HG03520 (cell line): ENCODE measurements at regions not wholly inside any gene's neighbourhood (a gene's known extent, or its start where the extent isn't known, plus 50 kb on each side); places are given as distances from the start of the nearest gene placed in this dataset.

ENCODE experiments used
- ATAC-seq: cut with Tn5 transposase; IDR thresholded peaks from one replicate; pipeline ENCODE4 v1.9.1; 2021; ENCODE audit warnings: mild to moderate bottlenecking, moderate library complexity; ENCODE audit not compliant: unreplicated experiment

DNA sequence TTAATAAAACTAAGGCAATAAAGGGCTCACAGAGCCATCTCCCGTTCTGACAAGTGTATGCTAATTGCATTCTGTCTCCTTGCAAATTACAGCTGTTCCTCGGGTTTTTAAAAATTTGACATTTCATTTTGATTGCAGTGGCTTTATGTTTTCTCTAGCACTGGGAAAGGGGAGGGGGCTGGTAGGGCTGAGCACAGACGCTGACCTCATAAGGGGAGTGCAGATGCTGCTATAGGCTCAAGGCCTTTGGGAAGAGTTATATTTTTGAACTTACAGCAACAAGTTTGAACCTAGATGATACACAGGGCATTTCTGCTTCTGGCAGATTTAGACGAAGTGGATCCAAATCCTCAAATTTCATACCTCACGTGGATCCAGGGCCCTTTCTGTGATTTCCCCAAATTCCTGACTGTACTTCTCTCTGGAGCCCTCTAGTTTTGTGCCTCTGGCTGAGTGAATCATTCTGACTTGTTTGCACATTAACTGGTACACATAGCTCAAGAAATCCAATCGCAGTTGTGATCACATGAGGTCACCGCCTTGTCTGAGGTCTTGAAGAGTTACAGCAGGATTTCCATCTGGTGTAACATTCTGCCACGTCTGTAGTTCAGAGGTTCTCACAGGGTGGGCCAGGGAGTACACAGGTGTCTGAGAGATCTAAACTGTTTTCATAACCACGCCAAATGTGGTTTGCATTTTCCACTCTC lies 230.3 kb downstream of the C1orf94 start:
- no peak for ATAC-seq

DNA sequence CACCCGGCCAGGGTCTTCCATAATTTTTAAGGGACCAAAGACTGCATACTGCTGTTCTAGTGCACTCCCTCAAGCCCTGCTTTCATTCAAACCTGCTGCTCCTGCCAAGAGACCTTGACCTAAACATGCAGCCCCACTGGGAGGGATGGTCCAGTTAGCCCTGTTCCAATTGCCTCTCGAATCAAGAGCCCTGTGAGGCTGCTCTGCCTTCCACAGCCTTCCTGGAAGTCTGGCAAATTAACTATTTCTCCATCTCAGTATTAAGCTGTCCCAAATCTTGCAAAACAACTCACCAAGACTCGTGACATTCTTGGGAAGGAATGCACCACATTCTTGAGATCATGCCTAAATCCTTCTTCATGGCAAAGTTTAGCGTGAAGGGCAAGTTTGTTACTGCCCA lies 231.3 kb downstream of the C1orf94 start:
- no peak for ATAC-seq

- ATAC-seq = no peak
These were observed 233.1 kb downstream of the C1orf94 start for GRCh38 chr1:34409689-34410229.

- no peak for ATAC-seq
These were observed 236.1 kb downstream of the C1orf94 start for GRCh38 chr1:34412598-34413370.

DNA sequence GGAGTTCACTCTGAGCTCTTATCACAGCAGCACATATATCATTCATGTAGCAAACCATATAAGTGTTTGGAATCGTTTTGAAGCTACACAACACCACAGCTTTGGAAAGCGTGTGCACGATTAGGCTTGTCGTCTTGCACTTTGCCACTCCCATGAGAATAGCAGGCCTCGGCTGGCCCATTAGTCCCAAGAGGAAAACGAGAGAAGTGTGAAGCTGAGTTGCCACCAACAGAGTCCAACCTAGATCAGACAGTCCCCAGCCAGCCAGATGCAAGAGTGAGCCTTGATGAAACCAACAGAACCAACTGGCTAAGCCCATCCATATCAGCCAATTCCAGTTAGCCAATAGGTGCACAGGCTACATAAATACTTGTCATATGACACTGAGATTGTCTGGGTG lies 238.4 kb downstream of the C1orf94 start:
- no peak for ATAC-seq

- ATAC-seq = no peak
These were observed 241.5 kb downstream of the C1orf94 start for GRCh38 chr1:34418166-34418565.

DNA sequence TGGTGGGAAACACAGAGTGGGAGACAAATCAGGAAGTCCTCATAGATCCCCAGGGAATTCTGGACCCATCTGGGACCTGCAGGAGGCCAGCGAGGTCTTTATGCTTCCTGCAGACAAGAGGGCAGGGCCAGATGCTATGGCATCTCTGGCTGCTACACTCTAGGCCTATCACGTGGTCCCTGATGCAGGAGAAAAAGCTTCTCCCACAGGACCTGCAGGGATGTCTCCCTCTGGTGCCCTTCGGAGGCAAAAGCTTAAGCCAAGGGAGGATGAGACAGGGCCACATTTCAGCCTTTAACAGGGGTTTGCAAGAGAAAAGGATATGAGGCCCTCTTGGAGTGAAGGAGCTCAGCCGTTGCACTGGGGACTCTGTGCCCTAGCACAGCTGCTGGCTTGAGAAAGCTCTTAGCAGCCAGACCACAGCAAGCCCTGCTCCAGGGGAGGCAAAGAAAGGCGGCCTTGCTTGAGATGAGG lies 243.0 kb downstream of the C1orf94 start:
- ATAC-seq = no peak

DNA sequence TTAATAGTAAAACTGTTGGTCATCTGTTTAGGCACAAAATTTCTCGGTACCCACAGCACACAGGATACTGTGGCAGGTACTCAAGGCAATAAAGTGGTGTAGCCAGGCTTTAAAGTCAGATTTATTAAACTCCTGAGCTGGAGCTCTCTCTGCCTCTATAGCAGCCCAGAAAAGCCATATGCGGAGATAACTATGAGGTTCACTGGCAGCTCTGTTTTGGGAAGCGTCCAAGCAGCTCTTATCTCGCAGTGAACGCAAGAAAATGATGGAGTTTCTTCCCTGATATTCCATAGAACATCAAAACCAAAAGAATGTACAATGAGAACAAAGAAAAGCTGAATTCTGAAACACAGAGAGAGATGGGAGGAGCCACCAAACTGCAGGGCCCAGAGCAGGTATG lies 248.3 kb downstream of the C1orf94 start:
- ATAC-seq = no peak

- ATAC-seq = no peak
These were observed 249.1 kb downstream of the C1orf94 start for GRCh38 chr1:34425785-34426184.

- ATAC-seq = no peak
These were observed 249.7 kb downstream of the C1orf94 start for GRCh38 chr1:34426325-34426896.

- no peak for ATAC-seq
These were observed 250.5 kb downstream of the C1orf94 start for GRCh38 chr1:34427170-34427569.

DNA sequence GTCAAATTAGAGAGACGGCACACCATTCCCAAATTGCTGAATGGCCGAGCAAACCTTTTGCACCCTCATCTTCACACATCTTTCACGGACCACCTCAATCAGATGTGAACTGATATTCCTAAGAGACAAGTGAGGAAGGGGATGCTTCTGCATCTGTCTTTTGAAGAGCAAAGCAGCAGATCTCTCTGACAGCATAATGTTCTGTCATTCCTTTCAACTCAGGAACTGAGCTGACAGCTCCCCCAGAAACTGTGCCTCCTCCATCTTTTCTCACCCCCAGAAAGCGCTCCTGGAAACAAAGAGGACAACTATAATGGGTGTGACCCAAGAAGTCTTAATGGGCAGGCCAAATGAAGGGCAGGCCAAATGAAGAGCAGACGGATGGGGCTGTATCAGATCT lies 256.4 kb downstream of the C1orf94 start:
- no peak for ATAC-seq

DNA sequence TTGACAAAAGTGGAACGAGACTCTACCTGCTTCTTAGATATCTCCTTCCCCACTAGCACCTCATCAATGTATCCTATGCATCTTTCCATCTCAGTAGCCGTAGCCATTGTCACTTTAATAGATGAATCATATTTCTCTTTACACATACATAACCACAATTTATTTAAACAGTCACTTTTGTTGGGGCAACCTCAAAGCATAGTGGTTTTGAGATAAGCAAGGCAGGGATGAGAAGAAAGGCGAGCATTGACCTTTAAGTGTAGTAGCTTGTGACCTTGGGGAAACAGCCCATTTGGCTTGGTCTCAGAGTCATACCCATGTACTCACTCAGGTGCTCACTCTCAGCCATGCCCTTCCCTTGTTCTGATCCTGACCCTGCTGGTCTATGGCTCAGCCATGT lies 260.1 kb downstream of the C1orf94 start:
- ATAC-seq = no peak

DNA sequence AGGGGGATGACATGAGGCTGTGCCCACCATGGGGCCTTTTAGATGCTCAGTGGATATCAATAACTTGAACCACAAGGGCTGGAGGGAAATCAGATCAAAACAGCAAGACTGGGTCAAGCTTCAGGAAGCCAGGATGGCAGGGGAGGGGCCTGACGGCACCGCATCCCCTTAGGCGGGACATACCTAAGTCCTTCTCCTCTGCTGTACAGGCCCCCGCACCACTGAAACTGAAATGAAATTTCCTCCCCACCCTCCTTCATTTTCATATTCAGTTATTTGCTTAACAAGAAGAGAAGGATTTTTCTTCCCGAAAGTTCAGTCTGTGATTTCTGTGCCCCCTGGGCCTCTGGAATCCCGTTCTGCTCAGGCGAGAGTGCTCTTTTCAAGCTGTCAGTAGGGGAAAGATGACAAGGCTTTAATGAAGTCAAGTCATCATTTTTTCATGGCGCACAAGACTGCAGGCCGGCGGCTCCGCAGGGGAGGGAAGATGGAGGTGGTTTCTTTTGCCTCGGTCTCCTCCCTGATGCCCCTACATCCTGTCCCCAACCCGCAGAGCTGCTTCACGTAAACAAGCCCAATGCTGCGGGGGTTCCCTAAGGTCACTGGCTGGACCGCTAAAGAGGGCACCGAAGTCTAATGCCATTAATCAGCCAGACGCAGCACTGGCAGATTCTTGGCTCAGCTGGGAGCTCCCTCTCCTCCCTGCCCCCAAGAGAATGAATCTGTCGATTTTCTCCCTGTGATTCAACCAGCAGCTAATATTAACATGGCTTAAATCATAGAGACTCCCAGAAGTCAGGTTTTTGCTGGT lies 264.8 kb downstream of the C1orf94 start:
- no peak for ATAC-seq

DNA sequence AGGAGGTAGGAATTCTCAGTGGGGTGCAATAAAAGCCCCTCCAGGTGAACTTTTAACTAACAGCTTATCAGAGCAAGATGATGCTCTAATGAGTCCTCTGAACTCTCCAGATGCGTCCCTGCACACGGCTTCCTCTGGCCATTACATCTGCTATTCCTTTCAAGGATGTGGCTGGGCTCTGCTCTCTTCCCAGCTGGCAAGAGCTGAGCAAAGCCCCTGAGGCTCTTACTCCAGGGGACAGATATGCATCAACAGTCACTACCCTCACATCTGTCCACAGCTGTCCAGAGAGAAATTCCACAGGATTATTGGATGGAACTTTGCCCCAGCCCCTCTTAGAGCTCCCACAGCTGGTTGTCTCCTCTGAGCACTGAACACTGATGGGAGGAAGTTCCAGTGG lies 267.8 kb downstream of the C1orf94 start:
- ATAC-seq = no peak

DNA sequence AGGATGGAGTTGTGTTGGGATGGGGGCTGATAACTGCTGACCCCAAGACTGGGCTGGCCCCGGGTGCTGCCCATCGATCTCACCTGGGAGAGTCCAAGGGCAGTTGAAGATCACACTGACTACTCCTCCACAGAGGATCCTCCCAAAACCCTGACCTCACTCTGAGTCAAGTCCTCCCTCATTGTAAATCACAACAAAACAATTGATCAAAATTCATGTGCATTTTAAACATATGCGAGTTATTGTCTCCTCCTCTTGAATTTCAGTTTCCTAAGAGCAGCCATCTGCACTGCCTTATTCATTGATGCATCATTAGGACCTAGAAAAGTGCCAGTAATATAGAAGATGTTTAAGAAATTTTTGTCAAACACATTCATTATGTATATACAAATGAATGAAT lies 273.6 kb downstream of the C1orf94 start:
- no peak for ATAC-seq

DNA sequence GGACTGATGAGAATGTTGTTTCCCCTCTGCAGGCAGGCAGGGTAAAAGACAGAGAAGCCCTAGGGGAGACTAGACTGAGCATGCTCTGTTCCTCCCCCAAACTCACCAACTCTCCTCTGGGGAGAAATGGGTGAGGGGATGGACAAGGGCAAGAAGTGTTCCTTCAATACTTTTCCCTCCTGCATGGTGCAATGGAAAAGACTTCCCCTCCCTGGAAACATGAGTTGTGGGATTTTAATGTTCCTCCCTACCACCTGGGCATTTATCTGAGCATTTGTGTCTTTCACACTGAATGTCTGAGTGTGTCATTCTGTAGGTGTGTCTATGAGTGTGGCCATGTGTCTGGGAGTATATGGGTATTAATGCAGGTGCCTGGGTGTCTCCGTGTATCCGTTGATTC lies 275.7 kb downstream of the C1orf94 start:
- ATAC-seq = no peak

DNA sequence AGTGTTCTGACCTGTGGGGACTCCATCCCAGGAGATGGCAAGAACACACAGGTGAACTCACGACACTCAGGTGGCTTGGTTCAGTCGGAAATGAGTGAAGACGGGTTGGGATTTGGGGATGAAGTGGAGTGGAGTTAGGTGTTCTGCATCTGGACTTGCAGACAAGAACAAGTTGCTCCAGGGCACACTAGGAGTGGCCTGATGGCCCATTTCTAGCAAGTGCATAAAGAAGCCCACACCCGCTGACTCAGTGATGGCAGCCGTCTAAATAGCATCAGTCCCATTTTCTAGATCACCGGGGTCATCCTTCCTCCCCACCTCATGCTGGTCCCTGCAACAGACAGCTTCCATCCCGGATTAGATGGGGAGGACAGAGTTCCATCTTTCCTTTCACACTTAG lies 278.4 kb downstream of the C1orf94 start:
- ATAC-seq = no peak

- no peak for ATAC-seq
These were observed 283.5 kb downstream of the C1orf94 start for GRCh38 chr1:34460193-34460592.

DNA sequence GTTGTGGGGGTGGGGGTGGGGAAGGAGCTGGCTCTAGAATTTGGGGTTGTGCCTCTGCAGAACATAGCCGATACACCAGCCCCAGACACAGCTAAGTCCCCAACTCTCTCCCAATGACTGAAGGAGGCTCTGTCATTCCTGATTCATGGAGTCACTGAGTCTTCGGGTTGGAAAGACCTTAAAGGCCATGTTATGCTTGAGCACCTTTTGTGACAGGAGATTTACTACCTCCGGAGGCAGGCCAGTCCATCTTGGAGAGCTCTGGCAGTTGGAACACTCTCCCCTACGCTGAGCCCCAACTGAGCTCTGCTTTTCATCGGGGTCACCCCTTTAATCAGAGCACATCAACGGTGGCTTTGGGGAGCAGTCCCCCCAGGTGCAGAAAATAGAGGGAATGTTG lies 284.4 kb upstream of the GJB5 start:
- ATAC-seq = no peak

DNA sequence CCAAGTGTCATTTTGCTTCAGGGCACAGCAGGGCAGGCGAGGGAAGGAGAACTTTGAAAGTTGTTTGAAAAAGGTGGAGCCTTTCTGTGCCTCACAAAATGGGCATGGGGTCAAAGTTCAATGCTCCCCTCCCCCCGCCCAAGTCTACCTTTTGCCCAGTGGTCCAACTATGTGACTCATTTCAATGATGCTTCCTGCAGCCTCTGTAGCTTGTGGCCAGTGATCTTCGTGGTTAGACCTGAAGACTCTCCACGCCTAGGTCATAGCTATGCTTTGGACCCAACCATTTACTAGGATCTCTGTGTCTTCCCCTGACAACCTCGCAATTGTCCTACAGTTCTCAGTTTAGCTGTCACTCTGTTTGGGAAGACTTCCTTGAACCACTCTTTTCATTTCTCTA lies 280.3 kb upstream of the GJB5 start:
- ATAC-seq = no peak
